BJ (cell line): ENCODE measurements at regions not wholly inside any gene's neighbourhood (a gene's known extent, or its start where the extent isn't known, plus 50 kb on each side); places are given as distances from the start of the nearest gene placed in this dataset.

Source experiments
- CTCF ChIA-PET: fragments of 350-600 bp; formaldehyde crosslinking; extraction: SDS; loops from one replicate; lab custom pipeline; 2021; ENCODE audit warnings: antibody characterized with exemption, inconsistent platforms; lab: Yijun Ruan, JAX
- POLR2A ChIA-PET: fragments of 300-600 bp; sonication (Branson Sonifier 250); formaldehyde crosslinking; extraction: SDS; loops from one replicate; lab custom pipeline; 2021; ENCODE audit warnings: antibody characterized with exemption; lab: Charles Lee
- DNase-seq: peaks from one replicate; pipeline ENCODE4 v3.0.0-alpha.2; 2011; ENCODE audit warnings: low read depth
- H3K27me3 ChIP-seq: 2 replicates; pipeline ENCODE4 v1.6.0; 2011; ENCODE audit warnings: low read length; ENCODE audit not compliant: control insufficient read depth, insufficient read depth
- H3K36me3 ChIP-seq: 2 replicates; pipeline ENCODE4 v1.5.1; 2011; ENCODE audit warnings: low read length; ENCODE audit not compliant: control insufficient read depth, insufficient read depth
- H3K4me3 ChIP-seq: 2 replicates; pipeline ENCODE4 v1.5.1; 2011; ENCODE audit warnings: low read depth, mild to moderate bottlenecking, control low read depth, low read length
- TF ChIP-seq, protein P1 (sequence below): IDR thresholded peaks from 2 replicates; pipeline ENCODE4 v1.5.1; 2011; ENCODE audit warnings: low read depth, mild to moderate bottlenecking, control low read depth, inconsistent platforms, low read length, moderate library complexity; ENCODE audit not compliant: insufficient read depth

DNA sequence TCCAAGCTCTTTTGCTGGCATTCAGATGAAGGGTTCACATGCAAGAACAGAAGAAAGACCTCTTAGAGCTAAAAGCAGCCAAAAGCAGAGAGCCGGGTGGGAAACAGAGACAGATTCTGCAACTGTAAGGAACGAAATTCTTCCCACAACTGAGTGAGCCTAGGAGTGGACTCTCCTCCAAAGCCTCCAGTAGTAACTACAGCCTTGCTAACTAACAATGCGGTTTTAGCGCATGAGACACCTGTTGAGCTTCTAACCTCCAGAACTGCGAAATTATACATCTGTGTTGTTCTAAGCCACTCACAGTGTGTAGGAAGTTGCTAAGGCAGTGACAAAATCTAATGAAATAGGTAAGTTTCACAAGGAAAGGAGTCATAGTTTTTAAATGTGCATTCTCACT is 98.1 kb upstream of the SLITRK1 start:
- ChIA-PET CTCF (no interaction called here), POLR2A (no interaction called here)
- no peak overlapping the region for H3K4me3 ChIP-seq
- no peak for DNase-seq
- no peaks in the 10 kb centered on the region for H3K36me3 ChIP-seq
- TF ChIP-seq, protein P1, sequence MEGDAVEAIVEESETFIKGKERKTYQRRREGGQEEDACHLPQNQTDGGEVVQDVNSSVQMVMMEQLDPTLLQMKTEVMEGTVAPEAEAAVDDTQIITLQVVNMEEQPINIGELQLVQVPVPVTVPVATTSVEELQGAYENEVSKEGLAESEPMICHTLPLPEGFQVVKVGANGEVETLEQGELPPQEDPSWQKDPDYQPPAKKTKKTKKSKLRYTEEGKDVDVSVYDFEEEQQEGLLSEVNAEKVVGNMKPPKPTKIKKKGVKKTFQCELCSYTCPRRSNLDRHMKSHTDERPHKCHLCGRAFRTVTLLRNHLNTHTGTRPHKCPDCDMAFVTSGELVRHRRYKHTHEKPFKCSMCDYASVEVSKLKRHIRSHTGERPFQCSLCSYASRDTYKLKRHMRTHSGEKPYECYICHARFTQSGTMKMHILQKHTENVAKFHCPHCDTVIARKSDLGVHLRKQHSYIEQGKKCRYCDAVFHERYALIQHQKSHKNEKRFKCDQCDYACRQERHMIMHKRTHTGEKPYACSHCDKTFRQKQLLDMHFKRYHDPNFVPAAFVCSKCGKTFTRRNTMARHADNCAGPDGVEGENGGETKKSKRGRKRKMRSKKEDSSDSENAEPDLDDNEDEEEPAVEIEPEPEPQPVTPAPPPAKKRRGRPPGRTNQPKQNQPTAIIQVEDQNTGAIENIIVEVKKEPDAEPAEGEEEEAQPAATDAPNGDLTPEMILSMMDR = no peak
- no peaks in the 10 kb centered on the region for H3K27me3 ChIP-seq

GRCh38 chr13:83975655-83976165 is 93.4 kb upstream of the SLITRK1 start:
- ChIA-PET POLR2A (interaction anchor here (0.6 kb wide), 1 partner anchor 759 kb away, joined by 3 read pairs; no protein-coding TSS in a partner anchor), CTCF (interaction anchor here (0.6 kb wide), 1 partner anchor 1146 kb away, joined by 4 read pairs; no protein-coding TSS in a partner anchor)
- Histone ChIP-seq H3K36me3 (no peaks in the 10 kb centered on the region), H3K27me3 (no peaks in the 10 kb centered on the region), H3K4me3 (no peak overlapping the region)
- TF ChIP-seq, protein P1 = no peak
- no peak for DNase-seq

- Histone ChIP-seq H3K36me3 (no peaks in the 10 kb centered on the region), H3K4me3 (no peak overlapping the region), H3K27me3 (no peaks in the 10 kb centered on the region)
- DNase-seq = no peak
- TF ChIP-seq, protein P1 = no peak
- POLR2A ChIA-PET = no interaction called here
- CTCF ChIA-PET = no interaction called here
Observed at GRCh38 chr13:83958531-83958930, 76.3 kb upstream of the SLITRK1 start.

DNA sequence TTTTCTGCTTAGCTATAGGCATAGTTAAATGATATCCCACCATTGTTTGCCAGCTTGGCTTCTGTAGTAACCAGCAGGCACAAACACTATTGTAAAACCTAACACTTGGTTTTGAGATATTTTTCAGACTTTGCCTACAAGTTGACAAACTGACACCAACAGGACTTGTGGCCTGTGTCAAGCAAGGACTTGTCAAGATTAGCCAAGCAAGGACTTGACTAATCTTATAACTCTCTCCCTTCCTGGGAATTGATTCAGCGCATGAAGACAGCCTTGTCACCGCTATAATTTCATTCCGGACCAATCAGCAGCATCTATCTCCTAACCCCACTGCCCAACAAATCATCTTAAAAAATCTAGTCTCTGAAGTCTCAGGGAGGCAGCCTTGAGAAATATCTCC is 72.7 kb upstream of the SLITRK1 start:
- CTCF ChIA-PET = no interaction called here
- H3K27me3 ChIP-seq = no peaks in the 10 kb centered on the region

DNA sequence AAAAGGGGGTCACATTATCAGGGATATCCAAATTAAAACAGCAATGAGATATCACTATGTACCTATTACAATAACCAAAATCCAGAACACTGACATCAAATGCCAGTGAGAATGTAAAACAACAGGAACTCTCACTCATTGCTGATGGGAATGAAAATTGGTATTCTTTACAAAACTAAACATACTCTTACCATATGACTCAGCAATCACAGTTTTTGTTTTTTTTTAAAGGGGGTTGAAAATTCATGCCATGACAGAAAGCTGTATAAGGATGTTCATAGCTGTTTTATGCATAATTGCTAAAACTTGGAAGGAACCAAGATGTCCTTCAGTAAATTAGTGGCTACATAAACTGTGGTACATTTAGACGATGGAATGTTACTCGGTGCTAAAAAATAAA is 71.6 kb upstream of the SLITRK1 start:
- H3K27me3 ChIP-seq = no peaks in the 10 kb centered on the region
- H3K36me3 ChIP-seq = no peaks in the 10 kb centered on the region
- TF ChIP-seq, protein P1 = no peak
- DNase-seq = no peak
- POLR2A ChIA-PET = no interaction called here
- CTCF ChIA-PET = no interaction called here
- H3K4me3 ChIP-seq = no peak overlapping the region

More for the DNA sequence above, 72.7 kb upstream of the SLITRK1 start:
- DNase-seq = no peak
- no peak overlapping the region for H3K4me3 ChIP-seq
- no peaks in the 10 kb centered on the region for H3K36me3 ChIP-seq
- TF ChIP-seq, protein P1 = no peak
- POLR2A ChIA-PET = no interaction called here
